GM18909 (cell line): ENCODE measurements at regions not wholly inside any gene's neighbourhood (a gene's known extent, or its start where the extent isn't known, plus 50 kb on each side); places are given as distances from the start of the nearest gene placed in this dataset.
"Not testable (repeated sequence)": the region's sequence is repeated elsewhere in the genome, so short reads cannot be mapped to it uniquely, and the experiment has no call there.

Source experiments
- ATAC-seq: cut with Tn5 transposase; IDR thresholded peaks from one replicate; pipeline ENCODE4 v1.9.1; 2021; ENCODE audit warnings: mild to moderate bottlenecking; ENCODE audit not compliant: unreplicated experiment, poor library complexity

GRCh38 chr10:35870665-35871310 lies 228.7 kb upstream of the FZD8 start:
- ATAC-seq = no peak

GRCh38 chr10:35858676-35859283 lies 216.7 kb upstream of the FZD8 start:
- not testable (repeated sequence) for ATAC-seq

- ATAC-seq = no peak
Measured at GRCh38 chr10:35857860-35858259, 215.8 kb upstream of the FZD8 start.

DNA sequence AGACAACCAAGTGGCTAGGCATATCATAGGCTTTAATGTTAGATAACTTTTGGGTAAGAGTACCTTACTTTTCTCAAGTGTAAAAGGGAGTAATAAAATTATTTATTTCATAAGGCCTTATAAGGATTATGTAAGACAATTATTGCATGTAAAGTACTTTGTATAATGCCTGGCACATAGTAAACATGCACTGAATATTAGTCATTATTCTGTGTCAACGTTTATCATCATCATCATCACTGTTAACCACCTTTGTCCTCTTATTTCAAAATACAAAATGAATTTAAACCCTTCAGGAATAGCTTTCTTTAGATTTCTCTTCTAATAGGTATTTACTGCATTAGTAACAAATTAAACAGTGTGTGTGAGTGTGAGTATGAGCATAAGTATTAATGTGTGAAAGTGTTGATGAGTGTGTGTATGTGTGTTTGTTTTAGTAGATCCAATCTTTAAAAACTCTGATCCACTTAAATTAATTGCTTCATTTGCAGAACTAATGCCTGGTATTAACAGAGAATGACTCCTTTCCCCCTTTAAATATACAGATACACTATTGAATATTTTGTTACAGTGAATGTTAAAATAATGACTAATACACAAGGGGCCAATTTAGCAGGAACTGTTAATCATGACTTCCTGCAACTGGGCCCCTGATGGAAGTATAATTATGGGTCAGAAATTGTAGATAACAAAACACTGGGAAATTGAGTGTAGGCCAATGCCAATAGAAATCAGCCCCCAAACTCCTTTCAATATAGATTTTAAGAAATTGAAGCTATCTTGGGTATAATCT lies 213.3 kb upstream of the FZD8 start:
- ATAC-seq = no peak

DNA sequence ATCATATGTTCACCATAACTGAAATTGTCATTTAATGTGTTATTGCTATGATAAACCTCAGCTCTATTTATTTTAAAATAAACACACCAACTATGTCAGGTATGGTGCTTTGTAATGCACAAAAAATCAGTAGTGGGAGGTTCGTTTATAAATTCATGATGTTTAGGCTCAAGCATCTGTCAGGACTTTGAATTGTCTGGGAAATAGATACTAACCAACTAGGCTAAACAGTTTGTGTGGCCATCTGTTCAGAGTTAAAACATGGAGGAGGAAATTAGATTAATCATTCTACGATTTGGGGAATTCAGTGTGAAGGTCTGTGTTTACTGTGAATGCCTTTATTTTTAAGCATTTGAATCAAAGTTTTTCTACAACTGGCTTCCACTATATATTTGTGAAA lies 212.6 kb upstream of the FZD8 start:
- ATAC-seq = no peak

DNA sequence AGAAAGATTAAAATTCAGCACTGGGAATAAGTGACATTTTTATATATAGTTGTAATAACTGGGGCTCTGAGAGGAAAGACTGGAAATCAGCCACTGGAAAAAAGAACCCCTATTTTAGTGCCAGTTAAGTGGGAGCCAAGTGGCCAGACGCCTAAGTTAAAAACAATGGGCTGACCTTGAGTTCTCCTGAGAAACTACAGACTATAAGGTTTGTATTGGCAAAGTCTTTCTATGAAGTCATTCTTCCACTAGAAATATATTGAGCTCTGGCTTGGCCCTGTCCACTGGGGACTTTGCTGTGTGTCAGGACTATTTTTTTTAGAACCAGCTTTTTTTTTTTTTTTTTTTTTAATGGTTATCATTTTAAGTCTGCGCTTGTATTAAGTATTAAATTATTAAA lies 210.6 kb upstream of the FZD8 start:
- ATAC-seq = no peak

GRCh38 chr10:35848412-35848811 lies 206.3 kb upstream of the FZD8 start:
- ATAC-seq = no peak

DNA sequence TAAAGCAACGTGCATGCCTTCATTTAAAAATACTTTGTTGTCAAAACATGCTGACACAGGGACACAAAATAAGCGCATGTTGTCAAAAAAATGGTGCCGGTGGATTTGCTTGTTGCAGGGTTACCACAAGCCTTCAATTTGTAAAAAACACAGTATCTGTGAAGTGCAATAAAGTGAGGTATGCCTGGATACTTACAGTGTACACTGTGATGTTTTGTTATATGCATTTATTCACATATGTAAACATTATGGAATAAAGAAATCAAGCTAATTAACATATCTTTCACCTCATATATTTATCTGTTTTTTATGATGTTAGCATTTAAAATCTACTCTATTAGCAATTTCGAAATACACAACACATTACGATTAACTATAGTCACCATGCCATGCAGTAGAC lies 202.6 kb upstream of the FZD8 start:
- no peak for ATAC-seq

- no peak for ATAC-seq
Measured at GRCh38 chr10:35843524-35844181, 201.6 kb upstream of the FZD8 start.

DNA sequence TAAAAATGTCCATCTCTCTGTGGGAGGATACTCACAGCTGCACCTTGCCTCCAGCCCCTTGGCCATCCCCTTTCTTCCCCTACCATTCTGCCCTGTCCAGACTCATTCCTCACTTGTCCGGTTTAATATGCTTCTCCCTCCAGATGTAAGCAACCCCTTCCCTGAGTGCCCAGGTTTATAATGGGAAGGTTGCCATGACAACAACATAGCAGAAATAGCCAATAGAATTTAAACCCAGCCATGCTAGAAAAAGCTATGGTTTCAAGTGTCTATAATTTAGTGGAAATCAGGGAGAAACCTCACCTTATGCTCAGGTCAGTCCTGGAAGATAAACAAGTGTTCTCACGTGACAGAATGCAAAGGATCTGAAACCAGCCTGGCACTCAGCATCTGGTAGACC lies 196.0 kb upstream of the FZD8 start:
- ATAC-seq = no peak

- ATAC-seq = no peak
Measured at GRCh38 chr10:35835545-35835944, 193.4 kb upstream of the FZD8 start.

DNA sequence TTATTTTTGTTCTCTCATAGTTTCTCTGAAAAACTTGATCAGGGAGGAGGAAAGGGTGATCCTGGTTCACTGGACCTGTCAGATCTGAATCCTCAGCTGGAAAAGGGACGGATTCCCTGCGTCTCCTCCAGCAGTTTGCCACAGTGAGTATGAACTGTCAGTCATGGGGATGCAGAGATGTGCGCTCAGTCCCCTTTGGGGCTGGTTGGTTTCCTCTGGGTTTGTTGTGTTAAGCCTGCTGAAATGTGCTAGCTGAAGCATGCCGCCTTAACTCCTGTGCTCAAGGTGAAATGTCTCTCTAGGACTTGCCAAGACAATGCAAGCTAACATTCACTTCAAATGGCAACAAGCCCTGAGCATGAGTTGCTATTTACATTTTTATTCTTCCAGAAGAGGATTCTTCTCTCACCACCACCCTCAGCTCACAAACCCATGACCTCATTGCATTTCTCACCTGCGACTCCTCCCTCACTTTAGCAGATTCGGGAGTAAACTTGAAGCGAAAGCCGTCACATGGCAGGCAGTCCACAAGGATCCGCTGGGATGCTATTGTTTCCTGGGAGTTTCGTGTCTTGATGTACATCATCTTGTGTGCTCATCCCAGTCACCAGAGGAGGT lies 192.9 kb upstream of the FZD8 start:
- no peak for ATAC-seq

- ATAC-seq = no peak
Measured at GRCh38 chr10:35827783-35828182, 185.7 kb upstream of the FZD8 start.

DNA sequence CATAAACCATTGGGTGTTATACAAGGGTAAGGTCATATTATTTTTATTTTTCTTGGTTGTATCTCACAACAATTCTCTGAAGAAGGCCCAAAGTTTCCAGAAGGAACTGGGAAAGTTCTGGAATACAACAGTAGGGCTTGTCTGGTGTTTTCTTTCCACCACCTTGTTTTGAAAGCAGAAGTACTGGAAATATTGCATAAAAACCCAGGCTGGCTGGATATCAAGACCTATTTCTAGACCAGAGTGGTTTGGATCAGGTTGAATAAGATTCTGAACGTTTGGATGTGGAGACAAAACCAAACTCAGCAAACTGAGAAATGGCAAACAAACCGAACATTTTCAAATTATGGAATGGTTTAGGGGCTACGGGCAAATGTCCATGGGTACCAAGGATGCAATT lies 182.6 kb upstream of the FZD8 start:
- ATAC-seq = no peak

GRCh38 chr10:35822316-35822715 lies 180.2 kb upstream of the FZD8 start:
- no peak for ATAC-seq

DNA sequence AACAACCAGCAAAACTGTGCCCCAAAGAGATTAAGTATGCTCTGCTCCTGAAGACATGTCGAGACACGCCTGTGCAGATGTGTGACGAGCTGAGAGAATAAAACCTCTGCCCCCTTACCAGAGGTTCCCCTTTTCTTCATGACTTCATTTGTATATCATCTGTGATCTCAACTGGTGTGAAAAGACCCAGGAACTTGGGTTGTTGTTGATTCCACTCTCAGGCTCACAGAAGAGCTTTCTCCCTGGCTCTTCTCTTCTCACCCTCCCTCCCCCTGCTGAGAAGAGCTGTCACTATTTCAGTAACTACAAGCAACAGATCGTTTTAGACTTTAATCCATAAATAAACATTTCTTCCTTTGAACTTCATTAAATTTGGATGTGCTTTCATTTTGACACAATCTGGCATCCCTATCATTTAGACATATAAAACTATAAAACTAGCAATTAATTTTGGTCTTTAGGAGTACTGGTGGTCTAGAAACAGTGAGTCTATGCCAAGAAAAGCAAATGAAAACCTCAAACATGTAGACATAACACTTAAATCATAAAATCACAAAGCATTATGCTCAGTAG lies 179.3 kb upstream of the FZD8 start:
- ATAC-seq = peak; percentile 85

- no peak for ATAC-seq
Measured at GRCh38 chr10:35819736-35820135, 177.6 kb upstream of the FZD8 start.

GRCh38 chr10:35819011-35819410 lies 176.9 kb upstream of the FZD8 start:
- no peak for ATAC-seq

GRCh38 chr10:35817109-35817508 lies 175.0 kb upstream of the FZD8 start:
- not testable (repeated sequence) for ATAC-seq

DNA sequence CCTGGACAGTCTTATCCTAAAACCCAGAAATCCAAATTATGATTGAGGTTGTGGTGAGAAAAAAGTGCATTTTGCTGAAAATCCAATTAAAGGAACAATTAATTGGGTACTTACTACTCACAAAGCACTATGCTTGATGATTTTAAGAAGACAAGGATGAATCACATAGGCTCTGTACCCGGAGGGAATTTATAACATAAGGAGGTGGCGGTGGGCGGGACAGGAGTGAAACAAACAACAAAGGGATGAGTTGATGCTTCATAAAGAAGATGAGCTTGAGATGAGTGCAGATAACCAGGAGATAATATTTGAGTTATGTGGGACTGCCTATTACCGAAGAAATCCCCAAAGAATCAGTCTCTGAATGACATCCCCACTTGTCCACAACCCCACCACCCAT lies 171.1 kb upstream of the FZD8 start:
- ATAC-seq = no peak
